HG02973 (cell line): ENCODE measurements at regions not wholly inside any gene's neighbourhood (a gene's known extent, or its start where the extent isn't known, plus 50 kb on each side); places are given as distances from the start of the nearest gene placed in this dataset.

ENCODE experiments used
- ATAC-seq: cut with Tn5 transposase; IDR thresholded peaks from one replicate; pipeline ENCODE4 v1.9.1; 2021; ENCODE audit warnings: moderate library complexity; ENCODE audit not compliant: unreplicated experiment

- ATAC-seq: no peak
These were observed 414.7 kb upstream of the ARRDC4 start for GRCh38 chr15:97545799-97546198.

- ATAC-seq: no peak
These were observed 413.1 kb upstream of the ARRDC4 start for GRCh38 chr15:97547381-97547780.

GRCh38 chr15:97561529-97561928 is 399.0 kb upstream of the ARRDC4 start:
- ATAC-seq: no peak

- ATAC-seq: no peak
These were observed 397.0 kb upstream of the ARRDC4 start for GRCh38 chr15:97563516-97563915.

GRCh38 chr15:97566961-97567360 is 393.5 kb upstream of the ARRDC4 start:
- no peak for ATAC-seq

- no peak for ATAC-seq
These were observed 393.1 kb upstream of the ARRDC4 start for GRCh38 chr15:97567411-97567810.

GRCh38 chr15:97576929-97577645 is 383.4 kb upstream of the ARRDC4 start:
- no peak for ATAC-seq

GRCh38 chr15:97585408-97585807 is 375.1 kb upstream of the ARRDC4 start:
- no peak for ATAC-seq

GRCh38 chr15:97592778-97593177 is 367.7 kb upstream of the ARRDC4 start:
- no peak for ATAC-seq

GRCh38 chr15:97597801-97598200 is 362.7 kb upstream of the ARRDC4 start:
- no peak for ATAC-seq

- no peak for ATAC-seq
These were observed 362.1 kb upstream of the ARRDC4 start for GRCh38 chr15:97598353-97598798.

- ATAC-seq: no peak
These were observed 360.3 kb upstream of the ARRDC4 start for GRCh38 chr15:97600190-97600589.

GRCh38 chr15:97604677-97605076 is 355.8 kb upstream of the ARRDC4 start:
- no peak for ATAC-seq

- no peak for ATAC-seq
These were observed 345.4 kb upstream of the ARRDC4 start for GRCh38 chr15:97615114-97615513.

GRCh38 chr15:97623091-97623661 is 337.3 kb upstream of the ARRDC4 start:
- no peak for ATAC-seq

- no peak for ATAC-seq
These were observed 332.9 kb upstream of the ARRDC4 start for GRCh38 chr15:97627634-97628033.

GRCh38 chr15:97645758-97646157 is 314.7 kb upstream of the ARRDC4 start:
- no peak for ATAC-seq

GRCh38 chr15:97648728-97649127 is 311.8 kb upstream of the ARRDC4 start:
- no peak for ATAC-seq

GRCh38 chr15:97652041-97652440 is 308.5 kb upstream of the ARRDC4 start:
- ATAC-seq: no peak

GRCh38 chr15:97652700-97653167 is 307.8 kb upstream of the ARRDC4 start:
- no peak for ATAC-seq

- no peak for ATAC-seq
These were observed 306.6 kb upstream of the ARRDC4 start for GRCh38 chr15:97653896-97654295.

GRCh38 chr15:97654481-97655076 is 305.9 kb upstream of the ARRDC4 start:
- ATAC-seq: no peak
